ENCODE measurements at regions not wholly inside any gene's neighbourhood (a gene's known extent, or its start where the extent isn't known, plus 50 kb on each side); places are given as distances from the start of the nearest gene placed in this dataset.

DNA sequence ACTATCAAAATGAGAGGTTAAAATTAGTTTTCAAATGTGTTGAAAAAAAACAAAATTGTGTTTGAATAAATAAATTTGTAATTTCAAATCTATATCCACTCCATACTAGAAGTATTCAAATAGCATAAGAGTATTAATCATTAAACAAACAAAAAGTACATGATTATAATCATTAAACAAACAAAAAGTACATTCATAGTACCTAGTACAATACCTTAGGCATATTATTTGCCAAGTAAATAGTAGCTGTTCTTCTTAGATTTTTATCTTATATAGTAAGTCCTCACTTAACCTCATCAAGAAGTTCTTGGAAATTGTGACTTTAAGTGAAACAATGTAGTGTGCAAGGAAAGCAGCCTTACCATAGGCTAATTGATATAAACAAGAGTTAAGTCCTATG is 349.3 kb upstream of the VWC2 start:
- TF ChIP-seq, protein P1, sequence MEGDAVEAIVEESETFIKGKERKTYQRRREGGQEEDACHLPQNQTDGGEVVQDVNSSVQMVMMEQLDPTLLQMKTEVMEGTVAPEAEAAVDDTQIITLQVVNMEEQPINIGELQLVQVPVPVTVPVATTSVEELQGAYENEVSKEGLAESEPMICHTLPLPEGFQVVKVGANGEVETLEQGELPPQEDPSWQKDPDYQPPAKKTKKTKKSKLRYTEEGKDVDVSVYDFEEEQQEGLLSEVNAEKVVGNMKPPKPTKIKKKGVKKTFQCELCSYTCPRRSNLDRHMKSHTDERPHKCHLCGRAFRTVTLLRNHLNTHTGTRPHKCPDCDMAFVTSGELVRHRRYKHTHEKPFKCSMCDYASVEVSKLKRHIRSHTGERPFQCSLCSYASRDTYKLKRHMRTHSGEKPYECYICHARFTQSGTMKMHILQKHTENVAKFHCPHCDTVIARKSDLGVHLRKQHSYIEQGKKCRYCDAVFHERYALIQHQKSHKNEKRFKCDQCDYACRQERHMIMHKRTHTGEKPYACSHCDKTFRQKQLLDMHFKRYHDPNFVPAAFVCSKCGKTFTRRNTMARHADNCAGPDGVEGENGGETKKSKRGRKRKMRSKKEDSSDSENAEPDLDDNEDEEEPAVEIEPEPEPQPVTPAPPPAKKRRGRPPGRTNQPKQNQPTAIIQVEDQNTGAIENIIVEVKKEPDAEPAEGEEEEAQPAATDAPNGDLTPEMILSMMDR (IDR thresholded peaks at IDR 0.05), result no peak
- TF ChIP-seq EZH2 (IDR thresholded peaks at IDR 0.05), result no peak
